GM18498 (cell line): ENCODE measurements at regions not wholly inside any gene's neighbourhood (a gene's known extent, or its start where the extent isn't known, plus 50 kb on each side); places are given as distances from the start of the nearest gene placed in this dataset.
"Not testable (repeated sequence)": the region's sequence is repeated elsewhere in the genome, so short reads cannot be mapped to it uniquely, and the experiment has no call there.

ENCODE experiments used
- ATAC-seq: cut with Tn5 transposase; IDR thresholded peaks from one replicate; pipeline ENCODE4 v1.9.1; 2021; ENCODE audit warnings: mild to moderate bottlenecking, moderate library complexity; ENCODE audit not compliant: unreplicated experiment

GRCh38 chr9:3773362-3774060 is 247.7 kb upstream of the RFX3 start:
- ATAC-seq: no peak

GRCh38 chr9:3769646-3770045 is 243.8 kb upstream of the RFX3 start:
- no peak for ATAC-seq

GRCh38 chr9:3768712-3769457 is 243.1 kb upstream of the RFX3 start:
- no peak for ATAC-seq

- ATAC-seq: no peak
Measured at GRCh38 chr9:3768286-3768685, 242.5 kb upstream of the RFX3 start.

GRCh38 chr9:3762076-3762475 is 236.3 kb upstream of the RFX3 start:
- no peak for ATAC-seq

GRCh38 chr9:3760031-3760430 is 234.2 kb upstream of the RFX3 start:
- no peak for ATAC-seq

- ATAC-seq: peak; percentile 58
Measured at GRCh38 chr9:3758816-3759576, 233.2 kb upstream of the RFX3 start.

GRCh38 chr9:3756071-3756470 is 230.3 kb upstream of the RFX3 start:
- no peak for ATAC-seq

- no peak for ATAC-seq
Measured at GRCh38 chr9:3751125-3751758, 225.4 kb upstream of the RFX3 start.

- no peak for ATAC-seq
Measured at GRCh38 chr9:3750321-3750720, 224.5 kb upstream of the RFX3 start.

GRCh38 chr9:3746296-3747275 is 220.8 kb upstream of the RFX3 start:
- no peak for ATAC-seq

GRCh38 chr9:3743901-3744413 is 218.2 kb upstream of the RFX3 start:
- ATAC-seq: no peak

- ATAC-seq: no peak
Measured at GRCh38 chr9:3742586-3742985, 216.8 kb upstream of the RFX3 start.

- ATAC-seq: no peak
Measured at GRCh38 chr9:3741729-3742128, 215.9 kb upstream of the RFX3 start.

GRCh38 chr9:3740690-3741419 is 215.1 kb upstream of the RFX3 start:
- ATAC-seq: no peak

GRCh38 chr9:3736161-3736560 is 210.4 kb upstream of the RFX3 start:
- ATAC-seq: no peak

- ATAC-seq: no peak
Measured at GRCh38 chr9:3735251-3735650, 209.4 kb upstream of the RFX3 start.

GRCh38 chr9:3733527-3734262 is 207.9 kb upstream of the RFX3 start:
- not testable (repeated sequence) for ATAC-seq

- no peak for ATAC-seq
Measured at GRCh38 chr9:3733039-3733408, 207.2 kb upstream of the RFX3 start.
